AG20443 (cell line): ENCODE measurements at regions not wholly inside any gene's neighbourhood (a gene's known extent, or its start where the extent isn't known, plus 50 kb on each side); places are given as distances from the start of the nearest gene placed in this dataset.

ENCODE experiments used
- DNase-seq: peaks from one replicate; pipeline ENCODE4 v3.0.0; 2012; ENCODE audit warnings: low spot score, mixed read lengths

DNA sequence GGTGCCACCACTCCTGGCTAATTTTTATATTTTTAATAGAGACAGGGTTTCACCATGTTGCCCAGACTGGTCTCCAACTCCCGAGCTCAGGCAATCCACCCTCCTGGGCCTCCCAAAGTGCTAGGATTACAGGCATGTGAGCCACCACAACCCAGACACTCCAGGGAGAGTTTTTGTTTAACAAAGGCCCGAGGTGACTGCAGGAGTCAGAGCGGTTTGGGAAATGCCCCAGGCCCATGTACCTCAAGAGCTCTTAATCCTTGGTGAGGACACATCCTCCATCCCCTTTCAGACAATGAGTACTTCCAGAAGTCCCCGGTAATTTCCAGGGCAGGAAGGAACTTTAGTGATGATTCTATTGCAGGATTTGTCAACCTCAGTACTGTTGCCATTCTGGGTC is 176.0 kb downstream of the ESRRB start:
- no peak for DNase-seq

DNA sequence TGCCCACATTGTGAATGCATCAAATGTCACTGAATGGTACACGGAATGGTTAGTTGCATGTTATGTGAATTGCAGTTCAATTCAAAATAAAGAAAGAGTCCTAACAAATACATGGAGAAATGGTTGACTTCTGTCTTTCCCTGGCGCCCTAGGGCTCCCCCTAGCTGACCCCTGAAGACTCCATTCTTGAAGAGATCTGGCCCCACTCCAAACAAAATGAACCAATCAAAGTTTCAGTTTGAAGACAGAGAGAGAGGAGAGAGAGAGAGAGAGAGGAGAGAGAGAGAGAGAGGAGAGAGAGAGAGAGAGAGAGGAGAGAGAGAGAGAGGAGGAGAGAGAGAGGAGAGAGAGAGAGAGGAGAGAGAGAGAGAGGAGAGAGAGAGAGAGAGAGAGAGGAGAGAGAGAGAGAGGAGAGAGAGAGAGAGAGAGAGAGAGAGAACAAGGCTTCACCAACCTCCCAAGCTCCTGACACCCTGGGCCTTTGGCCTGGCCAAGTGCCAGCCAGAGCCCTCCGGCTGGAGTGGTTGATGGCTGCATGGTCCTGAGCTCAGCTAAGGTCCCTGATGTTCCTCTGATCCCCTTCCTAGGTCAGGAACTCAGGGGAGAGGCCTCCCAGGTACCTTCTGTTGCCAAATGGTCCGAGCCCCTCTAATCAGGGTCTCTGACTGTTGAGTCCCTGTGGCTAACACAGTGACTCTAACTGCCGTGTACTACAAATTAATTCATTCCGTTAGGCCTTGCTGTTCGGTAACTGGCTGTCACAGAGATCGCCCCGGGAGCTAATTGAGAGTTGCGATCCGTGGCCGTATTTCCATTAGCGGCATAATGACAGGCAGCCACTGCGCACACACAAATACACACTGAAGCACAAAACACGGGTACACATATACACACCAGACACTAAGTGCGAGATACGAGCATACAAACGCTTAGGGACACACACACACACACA is 188.8 kb downstream of the ESRRB start:
- DNase-seq, result no peak

DNA sequence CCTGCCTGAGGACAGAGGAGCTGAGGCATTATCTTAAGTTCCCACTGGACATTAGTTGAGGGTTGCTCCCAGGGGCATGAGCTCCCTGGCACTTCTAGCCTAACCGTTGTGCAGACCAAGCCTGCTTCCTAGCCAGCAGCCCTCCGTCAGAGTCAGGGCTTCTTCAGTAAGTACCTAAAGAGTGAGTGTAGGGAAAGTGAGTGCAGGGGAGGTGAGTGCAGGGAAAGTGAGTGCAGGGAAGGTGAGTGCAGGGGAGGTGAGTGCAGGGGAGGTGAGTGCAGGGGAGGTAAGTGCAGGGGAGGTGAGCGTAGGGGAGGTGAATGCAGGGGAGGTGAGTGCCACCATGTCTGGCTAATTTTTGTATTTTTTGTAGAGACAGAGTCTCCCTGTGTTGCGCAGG is 190.5 kb downstream of the ESRRB start:
- no peak for DNase-seq

DNA sequence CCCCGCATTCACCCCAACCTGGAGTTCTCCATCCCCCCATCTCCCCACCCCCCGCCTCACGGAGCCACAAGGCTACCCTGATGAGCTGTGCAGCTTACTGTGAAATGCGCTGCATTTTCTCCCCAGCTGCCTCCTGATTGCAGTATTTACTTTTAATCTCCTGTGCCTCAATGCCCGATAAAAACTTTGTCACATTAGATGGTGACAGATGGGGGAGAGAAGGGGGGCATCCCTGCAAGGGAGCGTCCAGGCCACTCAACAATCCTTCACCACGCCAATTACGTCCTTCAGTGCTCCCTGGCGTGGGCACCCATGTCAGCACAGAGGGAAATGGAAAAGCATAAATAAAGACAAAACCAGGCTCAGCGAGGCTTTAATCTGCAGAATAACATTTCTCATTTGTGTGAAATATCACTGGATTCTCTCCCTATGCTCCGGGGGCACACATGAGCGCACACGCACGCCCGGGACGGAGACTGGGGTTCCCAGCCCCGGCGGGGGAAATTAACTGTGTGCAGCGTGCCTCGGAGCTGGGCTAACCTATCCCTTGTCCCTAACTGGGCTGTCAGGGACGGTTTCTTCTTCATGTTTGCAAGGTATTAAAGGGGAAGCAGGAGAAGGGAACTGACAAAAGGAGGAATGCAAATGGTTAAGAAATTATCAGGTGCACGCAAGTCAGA is 186.7 kb upstream of the VASH1 start:
- no peak for DNase-seq

DNA sequence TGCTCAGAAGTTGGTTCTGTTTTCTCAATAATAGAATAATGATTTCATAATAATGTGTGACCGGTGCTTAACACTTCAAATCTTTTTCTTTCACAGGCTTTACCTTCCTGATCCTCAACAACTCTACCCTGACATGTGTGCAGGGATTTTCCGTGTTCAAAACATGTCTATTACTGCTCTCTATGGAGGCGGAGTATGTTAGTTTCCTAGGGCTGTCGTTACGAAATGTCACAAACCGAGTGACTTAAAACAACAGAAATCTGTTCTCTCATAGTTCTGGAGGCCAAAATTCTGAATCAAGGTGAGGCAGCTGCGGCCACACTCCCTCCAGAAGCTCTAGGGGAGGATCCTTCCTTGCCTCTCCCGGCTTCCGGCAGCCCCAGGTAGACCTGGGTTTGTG is 186.2 kb upstream of the VASH1 start:
- no peak for DNase-seq

DNA sequence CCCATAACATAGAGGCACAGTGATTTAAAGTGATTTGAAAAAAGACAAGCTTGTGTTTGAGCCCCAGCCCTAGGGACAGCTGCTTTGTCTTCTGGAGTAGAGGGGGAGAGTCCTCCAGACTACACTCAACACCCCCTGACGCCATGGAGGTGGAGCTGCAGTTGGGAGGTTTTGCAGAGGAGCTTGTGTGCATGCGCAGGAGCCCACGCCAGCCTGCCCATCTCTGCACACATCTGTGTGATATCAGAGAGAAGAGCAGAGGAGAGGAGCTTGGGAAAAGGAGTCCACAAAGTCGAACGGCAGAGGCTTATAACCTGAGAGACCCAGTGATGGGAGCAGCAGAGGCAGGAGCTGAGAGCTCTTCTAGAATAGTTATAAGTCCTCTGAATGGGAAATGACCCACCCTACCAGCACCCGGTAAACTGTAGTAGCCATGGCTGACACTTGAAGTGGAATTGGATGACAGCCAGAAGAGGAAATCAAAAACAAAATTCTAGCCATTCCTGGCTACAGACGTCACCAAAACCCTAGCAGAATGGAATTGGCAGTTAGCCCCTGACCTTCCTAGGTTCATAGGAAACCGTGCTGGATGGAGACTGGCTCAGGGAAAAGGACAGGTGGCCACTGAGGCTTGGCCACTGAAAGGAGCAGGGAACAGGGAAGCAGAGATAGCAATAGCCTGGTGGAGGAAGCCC is 185.1 kb upstream of the VASH1 start:
- DNase-seq, result no peak

DNA sequence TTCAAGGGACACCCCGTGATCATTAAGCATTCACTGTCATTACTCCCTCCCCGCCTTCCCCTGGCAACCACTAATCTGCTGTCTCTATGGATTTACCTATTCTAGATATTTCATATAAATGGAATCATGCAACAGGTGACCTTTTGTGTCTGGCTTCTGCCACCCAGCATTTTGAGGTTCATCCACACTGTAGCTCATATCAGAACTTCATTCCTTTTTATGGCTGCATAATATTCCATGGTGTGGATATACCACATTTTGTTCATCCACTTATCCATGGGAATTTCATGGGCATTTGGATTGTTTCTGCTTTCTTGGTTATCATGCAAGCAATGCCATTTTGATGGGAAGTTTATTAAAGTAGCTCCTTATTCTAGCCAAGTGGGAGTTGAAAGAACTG is 184.2 kb upstream of the VASH1 start:
- no peak for DNase-seq

DNA sequence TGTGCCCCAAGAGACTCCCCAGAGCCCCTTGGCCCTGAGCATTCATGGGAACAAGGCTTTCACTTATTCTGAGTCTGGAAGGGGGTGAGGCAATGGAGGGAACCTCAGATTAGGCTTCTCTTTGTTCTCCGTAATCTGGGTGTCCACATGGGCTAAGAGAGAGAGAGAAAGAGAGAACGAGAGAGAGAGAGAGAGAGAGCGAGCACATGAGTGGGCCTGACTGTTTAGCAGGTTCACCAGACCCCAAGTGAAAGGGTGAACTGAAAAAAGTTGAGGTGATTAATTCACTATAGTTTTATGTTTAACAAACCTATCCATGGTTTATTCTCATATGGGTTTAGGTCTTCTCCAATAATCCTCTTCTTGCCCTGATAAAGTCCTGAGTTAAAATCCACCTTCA is 183.4 kb upstream of the VASH1 start:
- DNase-seq, result no peak

DNA sequence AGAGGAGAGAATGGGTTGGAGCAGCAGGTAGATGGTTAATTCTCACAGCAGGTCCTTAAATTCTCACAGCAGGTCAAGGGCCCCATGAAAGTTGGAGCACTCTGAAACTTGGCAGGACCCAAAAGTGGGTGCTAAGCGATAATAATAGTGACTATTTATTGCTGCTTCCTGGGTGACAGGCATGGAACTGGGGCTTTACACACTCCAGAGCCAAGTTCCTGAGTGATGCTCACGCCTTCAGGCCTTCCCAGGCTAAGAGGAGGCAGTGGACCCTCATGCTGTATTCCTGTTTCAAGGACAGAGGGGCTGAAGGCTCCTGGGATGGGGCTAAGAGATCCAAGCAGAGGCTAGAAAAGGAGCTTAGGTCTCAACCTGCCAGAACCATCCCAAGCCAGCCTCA is 180.9 kb upstream of the VASH1 start:
- DNase-seq, result no peak

DNA sequence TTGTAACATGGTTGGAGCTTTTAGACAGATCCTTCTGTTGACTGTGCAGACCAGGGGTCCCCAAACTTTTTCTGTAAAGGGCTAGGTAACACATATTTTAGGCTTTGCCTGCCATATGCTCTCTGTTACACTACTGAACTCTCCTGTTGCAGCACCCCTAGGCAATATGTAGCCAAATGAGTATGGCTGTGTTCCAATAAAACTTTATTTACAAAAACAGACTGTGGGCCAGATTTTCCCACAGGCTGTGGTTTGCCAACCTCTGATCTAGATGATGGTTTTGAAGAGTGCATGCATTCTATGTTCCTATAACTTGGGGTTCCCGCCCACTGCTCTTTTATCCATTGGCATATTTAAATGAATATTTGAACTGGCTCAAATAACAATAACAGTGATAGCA is 180.3 kb upstream of the VASH1 start:
- no peak for DNase-seq

DNA sequence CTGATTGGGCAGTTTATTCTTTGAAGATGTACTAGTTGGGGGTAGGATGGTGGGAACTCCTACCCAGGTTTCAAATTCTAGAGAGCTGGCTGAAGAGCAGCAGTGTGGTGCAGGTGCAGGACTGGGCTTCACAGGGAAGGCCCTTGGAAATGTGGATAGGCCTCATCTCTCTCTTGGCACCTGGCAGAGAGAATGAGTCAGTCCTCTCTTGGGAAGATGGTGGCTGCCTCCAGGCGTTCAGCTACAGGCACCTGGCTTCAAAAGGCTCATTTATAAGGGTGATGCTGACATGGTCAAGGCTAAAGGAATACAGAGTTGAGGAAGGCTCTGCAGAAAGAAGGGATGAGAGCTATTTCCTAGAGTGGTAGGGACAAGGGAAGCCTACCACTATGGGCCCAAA is 179.7 kb upstream of the VASH1 start:
- DNase-seq, result no peak

DNA sequence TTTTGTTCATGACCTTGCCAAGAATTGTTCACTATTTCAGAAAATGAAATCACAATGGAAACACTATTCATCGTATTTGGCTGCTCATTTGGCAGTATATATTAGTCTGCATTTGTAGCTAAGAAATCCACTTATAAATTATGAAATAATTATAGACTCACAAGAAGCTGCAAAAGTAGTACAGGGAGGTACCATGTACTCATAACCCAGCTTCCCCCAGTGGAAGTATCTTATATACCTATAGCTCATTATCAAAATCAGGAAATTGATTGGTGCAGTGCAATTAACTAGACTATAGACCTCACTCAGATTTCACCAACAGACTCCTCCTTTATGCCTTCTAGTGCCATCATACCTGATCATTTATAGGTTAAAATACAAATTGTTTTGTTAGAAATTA is 178.8 kb upstream of the VASH1 start:
- DNase-seq, result no peak

DNA sequence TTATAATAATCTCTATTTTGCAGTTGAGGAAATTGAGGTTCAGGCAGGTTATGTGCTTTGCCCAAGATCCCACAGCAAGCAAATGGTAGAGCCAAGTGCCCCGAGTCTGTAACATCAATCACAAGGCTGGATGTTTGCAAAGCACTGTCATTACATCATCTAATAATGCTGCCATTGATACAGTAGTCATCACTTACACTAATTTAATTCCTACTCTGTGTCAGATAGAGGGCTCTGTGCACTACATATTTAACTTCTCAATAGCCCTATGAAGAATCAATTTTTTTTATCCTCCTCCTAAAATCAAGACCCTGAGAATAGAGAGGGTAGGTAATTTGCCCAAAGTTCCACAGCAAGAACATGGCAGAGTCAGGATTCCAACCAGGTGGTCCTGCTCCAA is 178.1 kb upstream of the VASH1 start:
- no peak for DNase-seq

DNA sequence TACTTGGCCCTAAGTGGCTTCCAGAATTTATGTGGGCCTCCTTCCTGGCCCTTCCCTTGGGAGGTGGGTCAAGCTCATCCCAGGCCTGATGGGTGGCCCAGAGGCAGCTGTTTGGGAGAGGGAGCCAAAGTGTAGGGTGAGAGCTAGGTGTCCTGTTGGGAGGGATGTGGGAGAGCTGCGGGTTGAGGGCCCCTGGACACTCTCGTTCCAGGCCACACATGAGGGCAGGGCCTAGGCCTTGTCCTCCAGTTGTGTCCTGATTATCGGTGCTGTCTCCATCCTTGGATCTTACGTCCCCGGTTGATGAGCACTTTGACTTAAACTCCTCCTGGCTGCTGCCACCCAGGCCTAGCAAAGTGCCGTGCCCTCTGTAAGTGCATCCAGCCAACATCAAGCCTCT is 177.5 kb upstream of the VASH1 start:
- no peak for DNase-seq

DNA sequence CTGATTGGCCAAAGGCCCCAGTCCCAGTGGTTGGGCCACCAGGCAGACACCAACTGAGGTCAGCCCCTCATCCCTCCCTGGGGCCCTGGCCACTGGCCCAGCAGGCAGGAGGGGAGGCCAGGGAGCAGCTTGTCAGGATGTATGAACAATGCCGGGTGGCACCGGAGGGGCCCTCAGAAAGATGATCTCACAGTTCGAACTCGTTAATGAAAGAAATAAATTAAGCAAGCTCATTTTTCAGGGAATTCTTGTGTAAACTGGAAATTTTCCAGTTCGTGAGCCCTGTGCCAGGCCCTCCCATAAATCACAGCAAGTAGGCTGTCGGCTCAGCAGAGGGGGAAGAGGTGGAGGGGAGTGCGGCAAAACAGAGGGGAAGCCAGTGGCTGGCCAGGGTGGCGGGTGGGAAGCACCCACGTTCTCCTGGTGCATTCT is 177.0 kb upstream of the VASH1 start:
- no peak for DNase-seq

DNA sequence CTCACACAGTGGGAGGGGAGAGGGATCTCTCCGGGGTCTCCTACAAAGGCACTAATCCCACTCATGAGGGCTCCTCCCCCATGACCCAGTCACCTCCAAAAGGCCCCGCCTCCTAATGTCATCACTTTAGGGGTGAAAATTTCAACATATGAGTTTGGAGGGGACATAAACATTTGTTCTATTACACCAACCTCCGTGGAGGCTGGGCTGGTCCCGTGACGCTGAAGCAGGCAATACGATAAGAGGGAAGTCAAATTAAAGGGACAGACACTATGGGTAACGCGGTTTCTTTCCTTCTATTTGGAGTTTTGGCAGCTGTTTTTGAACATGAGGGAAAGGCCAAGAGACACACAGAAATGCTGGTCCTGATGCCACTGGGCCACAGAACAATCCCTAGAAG is 175.7 kb upstream of the VASH1 start:
- DNase-seq, result no peak

DNA sequence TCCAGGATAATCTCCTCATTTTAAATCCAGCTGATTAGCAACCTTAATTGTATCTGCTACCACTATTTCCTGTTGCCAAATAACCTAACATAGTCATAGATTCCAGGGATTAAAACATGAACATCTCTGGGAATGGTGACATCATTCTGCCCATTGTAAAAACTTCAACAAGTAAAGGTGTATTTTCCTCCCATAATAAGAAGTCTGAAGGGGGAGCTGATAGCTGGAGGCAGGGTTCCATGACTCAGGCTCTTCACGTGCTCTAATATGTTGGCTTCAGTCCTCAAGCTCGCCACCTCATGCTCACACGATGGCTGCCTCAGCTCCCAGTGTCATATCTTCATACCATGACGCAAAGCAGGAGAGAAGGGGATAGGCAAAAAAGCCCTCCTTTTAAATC is 172.0 kb upstream of the VASH1 start:
- DNase-seq, result no peak

DNA sequence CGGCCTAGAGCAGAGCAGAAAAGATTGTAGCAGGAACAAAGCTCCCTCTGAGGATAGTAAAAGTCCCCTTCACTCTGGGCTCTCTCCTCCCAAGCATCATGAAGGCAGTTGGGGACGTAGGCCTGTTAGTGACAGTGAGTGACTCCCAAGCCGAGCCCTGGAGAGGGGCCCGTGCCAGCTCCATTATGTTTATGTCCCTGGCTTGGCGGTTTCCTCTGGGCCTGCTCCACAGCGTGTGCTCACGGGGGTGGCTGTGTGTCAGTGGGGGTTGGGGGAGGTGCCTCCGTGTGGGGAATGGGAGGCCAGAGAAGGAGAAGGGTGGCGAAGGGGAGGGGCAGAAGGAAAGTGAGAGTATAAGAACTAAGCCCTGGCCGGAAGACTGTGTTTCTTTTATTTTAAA is 170.0 kb upstream of the VASH1 start:
- DNase-seq, result no peak

DNA sequence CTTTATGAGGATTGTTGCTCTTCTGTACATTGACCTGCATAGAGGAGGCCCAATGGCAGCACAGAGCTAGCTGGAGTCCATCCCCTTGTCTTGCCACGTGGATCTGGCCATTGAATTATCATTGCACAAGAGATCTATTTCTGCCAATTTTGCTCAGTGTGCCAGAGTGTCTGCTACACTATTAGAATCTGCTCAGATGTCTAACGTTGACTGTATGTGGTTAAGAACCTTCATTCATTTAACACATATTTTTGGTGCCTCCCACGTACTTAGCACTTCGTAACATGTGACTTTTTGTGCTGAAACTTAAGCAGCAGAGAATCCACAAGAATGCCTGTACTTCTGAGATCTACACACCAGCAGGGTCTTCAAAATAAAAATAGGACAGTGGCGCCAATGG is 166.0 kb upstream of the VASH1 start:
- no peak for DNase-seq

DNA sequence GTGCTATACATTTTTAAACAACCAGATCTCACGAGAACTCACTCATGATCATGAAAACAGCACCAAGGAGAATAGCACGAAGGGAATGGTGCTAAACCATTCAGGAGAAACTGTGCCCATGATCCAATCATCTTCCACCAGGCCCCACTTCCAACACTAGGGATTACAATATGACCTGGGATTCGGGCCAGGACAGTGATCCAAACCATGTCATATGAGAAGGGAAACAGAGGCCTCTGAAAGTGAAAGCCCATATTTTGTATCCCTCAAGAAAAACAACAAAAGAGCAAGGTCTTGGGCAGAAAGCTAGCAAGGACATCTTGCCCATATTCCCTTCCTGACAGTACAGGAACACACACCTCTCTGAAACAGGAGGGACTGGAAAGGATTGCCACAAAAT is 163.9 kb upstream of the VASH1 start:
- no peak for DNase-seq

DNA sequence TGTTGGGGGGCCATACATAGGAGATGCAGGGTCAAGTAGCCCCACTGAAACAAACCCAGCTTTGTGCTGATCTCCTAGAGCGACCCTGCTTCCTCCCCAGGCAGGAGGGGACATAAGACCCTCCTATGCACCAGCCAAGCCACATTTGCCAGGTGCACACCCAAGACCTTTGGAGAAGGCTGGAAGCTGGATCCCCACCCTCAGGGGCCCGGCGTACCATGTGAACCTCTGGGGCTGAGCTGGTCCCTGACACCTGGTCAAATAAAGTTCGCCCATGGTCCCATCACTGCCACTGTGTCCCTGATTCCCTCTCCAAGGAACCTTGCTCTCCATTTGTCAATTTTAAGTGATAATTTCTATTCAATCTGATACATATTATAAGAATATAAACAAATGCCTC is 162.1 kb upstream of the VASH1 start:
- DNase-seq, result no peak

DNA sequence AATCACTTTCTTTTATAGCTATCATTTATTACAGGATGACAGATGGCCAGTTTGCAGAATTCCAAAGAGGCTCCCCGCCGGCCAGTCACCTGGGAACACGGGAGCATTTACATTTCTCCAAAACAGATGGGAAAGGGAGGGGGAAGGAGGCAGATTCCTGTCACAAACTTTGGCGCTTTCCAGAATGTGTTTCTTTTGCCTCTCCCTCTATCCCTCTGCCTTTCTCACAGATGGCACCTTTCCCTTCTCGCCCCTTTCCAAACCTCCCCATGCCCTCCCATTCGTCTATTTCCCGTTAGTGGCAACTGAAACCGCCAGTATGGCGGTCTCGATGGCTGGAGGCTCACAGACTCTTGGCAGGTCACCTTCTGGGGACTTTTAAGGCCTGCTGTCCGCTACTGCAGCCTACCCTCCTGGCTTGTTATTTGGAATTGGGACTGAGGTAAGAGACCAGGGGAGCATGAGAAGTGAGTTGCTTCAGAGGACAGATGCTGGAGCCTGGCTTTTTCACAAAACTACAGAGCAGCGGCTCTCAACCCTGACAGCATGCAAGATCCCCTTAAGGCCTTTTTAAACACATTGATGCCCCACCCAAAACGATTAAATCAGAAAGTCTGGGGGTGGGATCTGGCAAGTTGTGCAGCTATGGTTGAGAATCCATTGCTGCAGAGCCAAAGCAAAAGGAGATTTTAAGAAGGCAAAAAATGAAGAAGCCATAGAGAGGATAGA is 161.5 kb upstream of the VASH1 start:
- DNase-seq, result no peak
